ACC112 (cell line): ENCODE measurements at regions not wholly inside any gene's neighbourhood (a gene's known extent, or its start where the extent isn't known, plus 50 kb on each side); places are given as distances from the start of the nearest gene placed in this dataset.
A peak's percentile ranks its signal among the peaks of the same experiment; 100 is the strongest.

Experiments used
- H2AFZ ChIP-seq: fragments of 200-600 bp; sonication (generic); one replicate; pipeline ENCODE4 v1.6.0; 2017; ENCODE audit warnings: antibody characterized with exemption, low read length; ENCODE audit not compliant: unreplicated experiment
- H3K27ac ChIP-seq: fragments of 200-600 bp; sonication (generic); 2 replicates; pipeline ENCODE4 v1.5.1; 2014; ENCODE audit warnings: low read depth, mild to moderate bottlenecking, antibody characterized with exemption, low read length, moderate library complexity
- H3K27me3 ChIP-seq: fragments of 200-600 bp; sonication (generic); 2 replicates; pipeline ENCODE4 v1.6.1; 2014; ENCODE audit warnings: mild to moderate bottlenecking, antibody characterized with exemption, low read length, moderate library complexity, mixed read lengths; ENCODE audit not compliant: insufficient read depth
- H3K36me3 ChIP-seq: fragments of 200-600 bp; sonication (generic); 2 replicates; pipeline ENCODE4 v1.6.1; 2016; ENCODE audit warnings: mild to moderate bottlenecking, antibody characterized with exemption, low read length, moderate library complexity, mixed read lengths; ENCODE audit not compliant: insufficient read depth
- H3K4me1 ChIP-seq: fragments of 200-600 bp; sonication (generic); one replicate; pipeline ENCODE4 v1.6.1; 2016; ENCODE audit warnings: low read length, mixed read lengths; ENCODE audit not compliant: insufficient read depth, unreplicated experiment, control insufficient read depth
- H3K4me3 ChIP-seq: fragments of 200-600 bp; sonication (generic); 2 replicates; pipeline ENCODE4 v1.5.1; 2014; ENCODE audit warnings: mild to moderate bottlenecking, low read depth, low read length
- H3K79me2 ChIP-seq: fragments of 200-600 bp; sonication (generic); one replicate; pipeline ENCODE4 v1.6.0; 2016; ENCODE audit warnings: low read length; ENCODE audit not compliant: control insufficient read depth, unreplicated experiment, insufficient read depth

GRCh38 chr6:77326711-77327110, 136.6 kb downstream of the HTR1B start:
- Histone ChIP-seq H3K27ac (peak overlapping the region; percentile 35; the same call in 1 of the 2 replicates), H3K79me2 (no peaks in the 10 kb centered on the region), H2AFZ (no peak overlapping the region), H3K27me3 (no peaks in the 10 kb centered on the region), H3K4me1 (peaks cover 7% of the 10 kb centered on the region), H3K36me3 (no peaks in the 10 kb centered on the region; the same call in 1 of the 2 replicates), H3K4me3 (no peak overlapping the region)

- H3K4me3 ChIP-seq: peak overlapping the region; percentile 8; the same call in 1 of the 2 replicates
These were observed 137.3 kb downstream of the HTR1B start for GRCh38 chr6:77326029-77326428.

GRCh38 chr6:77324866-77325265, 138.4 kb downstream of the HTR1B start:
- no peaks in the 10 kb centered on the region for H3K27me3 ChIP-seq

More at GRCh38 chr6:77326029-77326428, 137.3 kb downstream of the HTR1B start:
- H3K79me2 ChIP-seq: no peaks in the 10 kb centered on the region
- peaks cover 7% of the 10 kb centered on the region for H3K4me1 ChIP-seq
- no peaks in the 10 kb centered on the region for H3K27me3 ChIP-seq
- peak overlapping the region; percentile 35; the same call in 1 of the 2 replicates for H3K27ac ChIP-seq
- no peaks in the 10 kb centered on the region; the same call in 1 of the 2 replicates for H3K36me3 ChIP-seq
- H2AFZ ChIP-seq: peak overlapping the region; percentile 54

GRCh38 chr6:77322604-77323003, 140.7 kb downstream of the HTR1B start:
- no peaks in the 10 kb centered on the region; the same call in 1 of the 2 replicates for H3K36me3 ChIP-seq
- H3K27ac ChIP-seq: no peak overlapping the region
- peaks cover 7% of the 10 kb centered on the region for H3K4me1 ChIP-seq
- H3K79me2 ChIP-seq: no peaks in the 10 kb centered on the region
- no peak overlapping the region for H3K4me3 ChIP-seq
- no peak overlapping the region for H2AFZ ChIP-seq
- H3K27me3 ChIP-seq: no peaks in the 10 kb centered on the region

More at GRCh38 chr6:77324866-77325265, 138.4 kb downstream of the HTR1B start:
- H2AFZ ChIP-seq: peak overlapping the region; percentile 0
- H3K4me1 ChIP-seq: peaks cover 7% of the 10 kb centered on the region
- H3K4me3 ChIP-seq: no peak overlapping the region
- no peak overlapping the region for H3K27ac ChIP-seq
- no peaks in the 10 kb centered on the region for H3K79me2 ChIP-seq
- no peaks in the 10 kb centered on the region; the same call in 1 of the 2 replicates for H3K36me3 ChIP-seq

GRCh38 chr6:77318256-77318655, 145.0 kb downstream of the HTR1B start:
- no peaks in the 10 kb centered on the region for H3K79me2 ChIP-seq
- no peaks in the 10 kb centered on the region for H3K27me3 ChIP-seq
- H3K27ac ChIP-seq: no peak overlapping the region
- H3K36me3 ChIP-seq: no peaks in the 10 kb centered on the region
- no peak overlapping the region for H3K4me3 ChIP-seq
- no peak overlapping the region for H2AFZ ChIP-seq
- H3K4me1 ChIP-seq: no peaks in the 10 kb centered on the region

GRCh38 chr6:77313595-77313994, 149.7 kb downstream of the HTR1B start:
- Histone ChIP-seq H3K4me1 (no peaks in the 10 kb centered on the region), H3K36me3 (no peaks in the 10 kb centered on the region), H3K27ac (no peak overlapping the region), H3K79me2 (no peaks in the 10 kb centered on the region), H3K27me3 (no peaks in the 10 kb centered on the region), H2AFZ (no peak overlapping the region), H3K4me3 (no peak overlapping the region)

GRCh38 chr6:77299931-77300330, 163.4 kb downstream of the HTR1B start:
- peaks cover 7% of the 10 kb centered on the region for H3K4me1 ChIP-seq
- H3K36me3 ChIP-seq: no peaks in the 10 kb centered on the region
- no peak overlapping the region for H3K27ac ChIP-seq
- H3K79me2 ChIP-seq: no peaks in the 10 kb centered on the region
- H3K27me3 ChIP-seq: no peaks in the 10 kb centered on the region
- H2AFZ ChIP-seq: no peak overlapping the region
- H3K4me3 ChIP-seq: no peak overlapping the region

- Histone ChIP-seq H2AFZ (peak overlapping the region; percentile 26), H3K36me3 (no peaks in the 10 kb centered on the region), H3K4me3 (no peak overlapping the region), H3K4me1 (peaks cover 19% of the 10 kb centered on the region), H3K79me2 (no peaks in the 10 kb centered on the region), H3K27me3 (no peaks in the 10 kb centered on the region), H3K27ac (no peak overlapping the region)
These were observed 165.0 kb downstream of the HTR1B start for GRCh38 chr6:77298283-77298682.

- H3K4me3 ChIP-seq: peak overlapping the region; percentile 54
- H3K27me3 ChIP-seq: no peaks in the 10 kb centered on the region
- peak overlapping the region; percentile 16 for H2AFZ ChIP-seq
- no peaks in the 10 kb centered on the region for H3K36me3 ChIP-seq
- H3K79me2 ChIP-seq: no peaks in the 10 kb centered on the region
- peak overlapping the region; percentile 90 for H3K27ac ChIP-seq
- H3K4me1 ChIP-seq: peaks cover 39% of the 10 kb centered on the region
These were observed 170.4 kb downstream of the HTR1B start for GRCh38 chr6:77292564-77293546.

GRCh38 chr6:77290798-77291197, 172.5 kb downstream of the HTR1B start:
- H3K4me1 ChIP-seq: peaks cover 39% of the 10 kb centered on the region
- no peaks in the 10 kb centered on the region for H3K79me2 ChIP-seq
- H3K4me3 ChIP-seq: no peak overlapping the region
- H3K27ac ChIP-seq: peak overlapping the region; percentile 25
- H2AFZ ChIP-seq: peak overlapping the region; percentile 76
- H3K27me3 ChIP-seq: no peaks in the 10 kb centered on the region
- H3K36me3 ChIP-seq: no peaks in the 10 kb centered on the region

- Histone ChIP-seq H3K4me1 (peaks cover 11% of the 10 kb centered on the region), H3K4me3 (no peak overlapping the region), H3K27ac (no peak overlapping the region), H3K79me2 (no peaks in the 10 kb centered on the region), H3K27me3 (no peaks in the 10 kb centered on the region), H2AFZ (no peak overlapping the region), H3K36me3 (no peaks in the 10 kb centered on the region)
These were observed 176.8 kb downstream of the HTR1B start for GRCh38 chr6:77286541-77286940.
